ENCODE measurements at regions not wholly inside any gene's neighbourhood (a gene's known extent, or its start where the extent isn't known, plus 50 kb on each side); places are given as distances from the start of the nearest gene placed in this dataset.

DNA sequence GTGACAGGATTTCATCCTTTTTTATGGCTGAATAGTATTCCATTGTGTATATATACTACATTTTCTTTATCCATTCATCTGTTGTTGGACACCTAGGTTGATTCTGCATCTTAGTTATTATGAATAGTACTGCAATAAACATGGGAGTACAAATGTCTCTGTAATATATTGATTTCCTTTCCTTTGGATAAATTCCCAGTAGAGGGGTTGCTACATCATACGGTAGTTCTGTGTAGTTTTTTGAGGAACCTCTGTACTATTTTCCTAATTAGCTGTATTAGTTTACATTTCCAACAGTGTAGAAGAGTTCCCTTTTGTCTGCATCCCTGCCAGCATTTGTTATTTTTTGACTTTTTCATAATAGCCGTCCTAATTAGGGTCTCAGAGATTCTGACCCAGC, 201.3 kb downstream of the GIPC2 start:
- TF ChIP-seq, protein P1, sequence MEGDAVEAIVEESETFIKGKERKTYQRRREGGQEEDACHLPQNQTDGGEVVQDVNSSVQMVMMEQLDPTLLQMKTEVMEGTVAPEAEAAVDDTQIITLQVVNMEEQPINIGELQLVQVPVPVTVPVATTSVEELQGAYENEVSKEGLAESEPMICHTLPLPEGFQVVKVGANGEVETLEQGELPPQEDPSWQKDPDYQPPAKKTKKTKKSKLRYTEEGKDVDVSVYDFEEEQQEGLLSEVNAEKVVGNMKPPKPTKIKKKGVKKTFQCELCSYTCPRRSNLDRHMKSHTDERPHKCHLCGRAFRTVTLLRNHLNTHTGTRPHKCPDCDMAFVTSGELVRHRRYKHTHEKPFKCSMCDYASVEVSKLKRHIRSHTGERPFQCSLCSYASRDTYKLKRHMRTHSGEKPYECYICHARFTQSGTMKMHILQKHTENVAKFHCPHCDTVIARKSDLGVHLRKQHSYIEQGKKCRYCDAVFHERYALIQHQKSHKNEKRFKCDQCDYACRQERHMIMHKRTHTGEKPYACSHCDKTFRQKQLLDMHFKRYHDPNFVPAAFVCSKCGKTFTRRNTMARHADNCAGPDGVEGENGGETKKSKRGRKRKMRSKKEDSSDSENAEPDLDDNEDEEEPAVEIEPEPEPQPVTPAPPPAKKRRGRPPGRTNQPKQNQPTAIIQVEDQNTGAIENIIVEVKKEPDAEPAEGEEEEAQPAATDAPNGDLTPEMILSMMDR (IDR thresholded peaks at IDR 0.05; ENCODE audit: insufficient read depth, low read depth, low read length, missing control alignments) = no peak
- no peak for DNase-seq (ENCODE audit: low read depth)
- no peak overlapping the region for H3K4me3 ChIP-seq (ENCODE audit: low read length)

DNA sequence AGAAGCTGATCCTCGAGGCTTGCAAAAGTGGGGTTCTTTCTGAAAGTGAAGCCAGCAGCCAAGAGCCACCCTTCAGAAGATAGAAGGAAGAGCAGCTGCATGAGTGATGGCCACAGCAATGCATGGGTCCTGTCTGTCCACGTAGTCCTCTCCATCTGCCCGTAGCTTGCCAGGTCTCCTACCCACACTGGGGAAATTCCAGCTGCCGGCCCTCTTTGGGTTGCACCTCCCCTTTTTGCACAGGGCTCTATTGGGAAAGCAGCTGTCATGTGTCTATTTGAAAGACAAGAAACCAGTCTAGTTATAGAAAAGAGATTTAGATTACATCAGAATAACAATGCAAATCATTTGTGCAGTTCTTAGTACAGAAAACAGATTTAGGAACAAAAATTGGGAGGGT, 204.4 kb downstream of the GIPC2 start:
- H3K4me3 ChIP-seq (ENCODE audit: low read length) = no peak overlapping the region
- DNase-seq (ENCODE audit: low read depth) = no peak
- TF ChIP-seq, protein P1 (IDR thresholded peaks at IDR 0.05; ENCODE audit: insufficient read depth, low read depth, low read length, missing control alignments) = no peak

DNA sequence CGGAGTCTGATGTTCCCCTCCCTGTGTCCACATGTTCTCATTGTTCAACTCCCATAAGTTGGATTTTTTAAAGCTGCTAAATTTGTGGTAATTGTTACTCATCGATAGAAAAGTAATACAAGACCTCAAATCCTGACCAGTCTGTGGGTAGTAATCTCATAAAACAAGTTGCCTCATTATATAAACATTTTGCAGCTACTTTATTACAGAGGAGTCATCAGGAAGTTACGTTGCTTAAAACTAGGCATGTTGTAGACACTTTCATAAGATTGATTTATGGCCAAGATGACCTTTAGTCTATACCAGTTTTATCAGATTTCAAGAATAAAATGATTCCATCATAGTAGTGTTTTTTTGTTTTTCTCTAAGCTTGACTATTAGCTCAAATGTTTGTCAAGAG, 208.8 kb downstream of the GIPC2 start:
- no peak overlapping the region for H3K4me3 ChIP-seq (ENCODE audit: low read length)
- DNase-seq (ENCODE audit: low read depth) = peak; percentile 37
- TF ChIP-seq, protein P1 (IDR thresholded peaks at IDR 0.05; ENCODE audit: insufficient read depth, low read depth, low read length, missing control alignments) = no peak

DNA sequence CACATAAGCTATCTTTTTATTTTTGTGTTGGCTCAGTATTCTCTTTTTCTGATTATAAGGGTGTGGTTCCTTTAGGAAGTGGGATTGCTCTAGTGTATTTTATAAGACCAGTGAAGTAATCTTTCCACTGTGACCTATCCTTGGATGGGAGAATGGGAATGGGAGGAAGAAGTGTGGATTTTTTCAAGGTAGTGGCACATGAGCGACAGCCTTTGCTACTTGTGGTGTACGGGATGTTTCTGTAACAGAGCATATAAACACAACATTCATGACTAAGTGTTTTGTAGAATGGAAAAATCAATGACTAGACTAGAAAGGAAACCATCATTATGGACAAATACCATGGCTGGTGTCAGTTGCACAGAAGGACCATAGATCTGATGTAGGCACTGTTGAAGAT, 209.6 kb downstream of the GIPC2 start:
- H3K4me3 ChIP-seq (ENCODE audit: low read length) = no peak overlapping the region
- DNase-seq (ENCODE audit: low read depth) = no peak
- TF ChIP-seq, protein P1 (IDR thresholded peaks at IDR 0.05; ENCODE audit: insufficient read depth, low read depth, low read length, missing control alignments) = no peak

DNA sequence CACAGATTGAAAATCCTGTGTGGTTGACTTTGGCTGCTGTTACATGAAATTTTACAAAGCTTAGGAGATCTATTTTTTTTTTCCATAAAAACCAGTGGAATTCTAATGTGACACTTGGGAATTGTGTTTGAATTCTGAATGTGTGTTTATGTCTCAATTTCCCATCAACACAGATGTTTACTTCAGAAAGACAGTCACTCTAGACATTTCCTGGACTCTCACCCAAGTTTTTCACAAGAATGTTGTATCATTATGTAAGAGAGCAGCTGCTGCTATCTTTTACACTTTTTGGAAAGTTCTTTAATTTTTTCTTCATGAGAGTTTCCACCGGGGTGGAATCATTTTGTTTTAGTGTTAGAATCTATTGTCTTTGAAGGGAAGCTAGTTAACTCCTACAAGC, 210.1 kb downstream of the GIPC2 start:
- DNase-seq (ENCODE audit: low read depth) = no peak
- TF ChIP-seq, protein P1 (IDR thresholded peaks at IDR 0.05; ENCODE audit: insufficient read depth, low read depth, low read length, missing control alignments) = no peak
- H3K4me3 ChIP-seq (ENCODE audit: low read length) = no peak overlapping the region

DNA sequence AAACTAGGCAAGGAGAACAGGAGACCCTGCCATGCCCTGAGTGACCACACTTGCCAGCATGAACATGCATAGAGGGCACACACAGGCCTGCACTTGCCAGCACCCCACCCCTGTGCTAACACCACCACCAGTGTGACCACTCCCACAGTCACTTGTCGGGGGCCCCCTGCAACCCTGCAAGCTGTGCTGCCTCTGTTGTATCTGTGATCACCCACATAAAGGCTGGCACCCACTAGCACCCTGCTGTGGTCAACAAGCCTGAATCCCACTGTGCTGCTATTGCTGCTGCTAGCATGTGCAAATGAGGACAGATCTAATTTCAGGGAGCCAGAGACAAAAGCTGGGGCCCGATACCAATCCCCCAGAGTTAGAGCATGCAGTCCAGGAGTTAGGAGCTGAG, 217.7 kb downstream of the GIPC2 start:
- TF ChIP-seq, protein P1 (IDR thresholded peaks at IDR 0.05; ENCODE audit: insufficient read depth, low read depth, low read length, missing control alignments) = no peak
- no peak overlapping the region for H3K4me3 ChIP-seq (ENCODE audit: low read length)
- DNase-seq (ENCODE audit: low read depth) = no peak

DNA sequence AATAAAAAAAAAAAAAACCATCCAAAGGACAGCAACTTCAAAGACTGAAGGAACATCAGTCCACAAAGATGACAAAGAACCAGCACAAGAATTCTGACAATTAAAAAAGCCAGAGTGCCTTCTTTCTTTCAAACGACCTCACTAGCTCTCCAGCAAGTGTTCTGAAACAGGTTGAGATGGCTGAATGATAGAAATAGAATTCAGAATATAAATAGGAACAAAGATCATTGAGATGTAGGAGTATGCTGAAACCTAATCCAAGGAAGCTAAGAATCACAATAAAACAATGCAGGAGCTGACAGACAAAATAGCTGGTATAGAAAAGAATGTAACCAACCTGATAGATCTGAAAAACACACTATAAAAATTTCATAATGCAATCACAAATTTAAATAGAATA, 218.2 kb downstream of the GIPC2 start:
- TF ChIP-seq, protein P1 (IDR thresholded peaks at IDR 0.05; ENCODE audit: insufficient read depth, low read depth, low read length, missing control alignments) = no peak
- H3K4me3 ChIP-seq (ENCODE audit: low read length) = no peak overlapping the region
- no peak for DNase-seq (ENCODE audit: low read depth)

Measured in epithelial cell of esophagus (primary cell).